ENCODE measurements at regions not wholly inside any gene's neighbourhood (a gene's known extent, or its start where the extent isn't known, plus 50 kb on each side); places are given as distances from the start of the nearest gene placed in this dataset.

- TF ChIP-seq, protein P1, sequence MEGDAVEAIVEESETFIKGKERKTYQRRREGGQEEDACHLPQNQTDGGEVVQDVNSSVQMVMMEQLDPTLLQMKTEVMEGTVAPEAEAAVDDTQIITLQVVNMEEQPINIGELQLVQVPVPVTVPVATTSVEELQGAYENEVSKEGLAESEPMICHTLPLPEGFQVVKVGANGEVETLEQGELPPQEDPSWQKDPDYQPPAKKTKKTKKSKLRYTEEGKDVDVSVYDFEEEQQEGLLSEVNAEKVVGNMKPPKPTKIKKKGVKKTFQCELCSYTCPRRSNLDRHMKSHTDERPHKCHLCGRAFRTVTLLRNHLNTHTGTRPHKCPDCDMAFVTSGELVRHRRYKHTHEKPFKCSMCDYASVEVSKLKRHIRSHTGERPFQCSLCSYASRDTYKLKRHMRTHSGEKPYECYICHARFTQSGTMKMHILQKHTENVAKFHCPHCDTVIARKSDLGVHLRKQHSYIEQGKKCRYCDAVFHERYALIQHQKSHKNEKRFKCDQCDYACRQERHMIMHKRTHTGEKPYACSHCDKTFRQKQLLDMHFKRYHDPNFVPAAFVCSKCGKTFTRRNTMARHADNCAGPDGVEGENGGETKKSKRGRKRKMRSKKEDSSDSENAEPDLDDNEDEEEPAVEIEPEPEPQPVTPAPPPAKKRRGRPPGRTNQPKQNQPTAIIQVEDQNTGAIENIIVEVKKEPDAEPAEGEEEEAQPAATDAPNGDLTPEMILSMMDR (IDR thresholded peaks at IDR 0.05): no peak
- no peak for TF ChIP-seq POLR2A (IDR thresholded peaks at IDR 0.05)
Measured at GRCh38 chr2:2899826-2900225, 477.8 kb downstream of the EIPR1 start.

Data from right lobe of liver (tissue), 4 donors.